CD4-positive, alpha-beta T cell treated with Interferon gamma for 1 hour (primary cell): ENCODE measurements at regions not wholly inside any gene's neighbourhood (a gene's known extent, or its start where the extent isn't known, plus 50 kb on each side); places are given as distances from the start of the nearest gene placed in this dataset.
"Not testable (repeated sequence)": the region's sequence is repeated elsewhere in the genome, so short reads cannot be mapped to it uniquely, and the experiment has no call there.

Experiments
- DNase-seq: peaks from one replicate; pipeline ENCODE4 v3.0.0-alpha.2; 2020

DNA sequence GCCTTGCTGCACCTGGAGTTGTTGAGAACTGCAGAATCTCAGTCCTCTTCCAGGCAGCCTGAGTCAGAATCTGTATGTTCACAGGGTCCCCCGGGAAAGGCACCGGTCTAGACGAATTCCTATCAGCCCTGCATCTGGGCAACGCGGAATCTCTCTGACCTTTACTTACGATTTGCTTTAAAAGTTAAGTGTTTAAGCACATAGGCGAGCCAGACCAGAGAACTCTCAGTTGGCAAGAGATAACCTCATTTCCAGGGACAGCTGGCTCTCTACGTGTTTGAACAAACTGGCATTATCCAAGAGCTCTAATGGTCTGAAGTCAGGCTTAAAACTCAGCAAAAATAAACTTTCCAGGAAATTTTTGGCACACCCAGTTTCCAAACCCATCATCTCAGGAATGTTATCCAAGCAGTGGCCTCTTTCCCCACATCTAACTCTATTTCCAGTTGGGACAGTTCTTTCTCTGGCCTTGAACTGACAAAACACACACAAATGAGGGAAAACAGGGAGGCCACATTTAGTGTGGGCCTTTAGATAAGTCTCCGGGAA lies 53.4 kb downstream of the HES1 start:
- DNase-seq = no peak

DNA sequence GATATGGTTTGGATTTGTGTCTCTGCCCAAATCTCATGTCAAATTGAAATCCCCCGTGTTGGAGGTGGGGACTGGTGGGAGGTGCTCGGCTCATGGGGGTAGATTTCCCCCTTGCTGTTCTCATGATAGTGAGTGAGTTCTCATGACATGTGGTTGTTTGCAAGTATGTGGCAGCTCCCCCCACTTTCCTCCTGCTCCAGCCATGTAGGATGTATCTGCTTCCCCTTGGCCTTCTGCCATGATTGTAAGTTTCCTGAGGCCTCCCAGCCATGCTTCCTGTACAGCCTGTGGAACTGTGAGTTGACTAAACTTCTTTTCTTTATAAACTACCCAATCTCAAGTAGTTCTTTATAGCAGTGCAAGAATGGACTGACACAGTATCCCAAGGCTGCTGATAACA lies 55.9 kb downstream of the HES1 start:
- not testable (repeated sequence) for DNase-seq

GRCh38 chr3:194194051-194194756 lies 58.3 kb downstream of the HES1 start:
- peak; percentile 13 for DNase-seq

- DNase-seq = no peak
Measured at GRCh38 chr3:194194757-194195085, 58.8 kb downstream of the HES1 start.

GRCh38 chr3:194195611-194196010 lies 59.7 kb downstream of the HES1 start:
- no peak for DNase-seq

- no peak for DNase-seq
Measured at GRCh38 chr3:194196876-194197275, 60.9 kb downstream of the HES1 start.

DNA sequence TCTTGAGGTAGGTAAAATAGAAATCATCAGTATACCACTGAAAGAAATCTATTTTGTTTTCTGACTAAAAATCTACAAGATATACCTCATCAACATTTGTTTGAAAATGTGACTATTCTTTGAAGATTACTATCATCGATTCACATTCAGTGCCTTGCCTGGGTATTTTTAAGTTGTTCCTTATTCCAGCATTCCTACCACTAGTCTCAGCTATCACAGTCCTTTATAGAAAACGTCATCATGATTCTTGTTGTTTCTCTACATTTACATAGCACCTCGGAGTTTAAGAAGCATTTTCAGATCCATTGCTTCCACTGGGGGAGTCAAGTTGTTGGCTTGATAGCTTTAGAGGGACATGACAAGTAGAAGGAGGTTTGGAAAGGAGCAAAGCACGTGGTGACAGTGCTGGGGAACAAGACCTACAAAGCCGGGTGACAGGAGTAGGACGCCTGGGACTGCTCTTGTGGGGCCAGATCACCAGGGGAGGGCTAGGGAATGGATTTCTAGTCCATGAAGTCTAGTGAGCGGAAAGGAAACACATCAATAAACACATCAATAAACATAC lies 61.5 kb downstream of the HES1 start:
- no peak for DNase-seq

- DNase-seq = no peak
Measured at GRCh38 chr3:194197981-194198695, 62.2 kb downstream of the HES1 start.

- DNase-seq = no peak
Measured at GRCh38 chr3:194198938-194199337, 63.0 kb downstream of the HES1 start.

DNA sequence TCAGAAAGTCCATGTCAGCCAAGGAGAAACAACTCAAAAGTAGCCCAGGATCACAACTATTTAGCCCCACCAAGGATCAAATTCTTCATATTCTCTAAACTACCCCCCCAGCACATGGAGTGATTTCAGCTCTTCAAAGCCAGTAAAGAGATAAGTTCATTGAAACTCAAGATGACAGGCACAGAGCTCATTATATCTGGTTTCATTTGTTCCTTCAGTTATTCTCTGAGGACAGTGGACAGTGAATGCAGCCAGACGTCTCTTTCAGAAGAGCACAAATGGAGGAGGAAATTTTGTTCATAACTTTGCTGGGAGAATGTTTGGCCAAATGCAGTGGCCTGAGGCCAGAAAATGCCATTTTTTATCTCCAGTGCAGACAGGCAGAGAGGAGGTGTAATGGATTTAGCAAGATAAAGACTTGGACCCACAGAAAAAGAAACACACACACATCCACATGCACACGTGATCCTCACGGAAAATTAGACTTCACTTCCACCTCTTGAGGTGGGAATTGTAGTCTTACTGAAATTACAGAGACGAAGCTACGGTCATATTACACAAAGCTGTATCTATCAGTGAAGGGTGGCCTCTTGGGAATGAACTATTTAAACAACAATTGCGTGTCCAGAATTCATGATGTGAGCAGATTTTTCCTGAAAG lies 64.6 kb downstream of the HES1 start:
- DNase-seq = no peak

- no peak for DNase-seq
Measured at GRCh38 chr3:194201953-194202666, 66.2 kb downstream of the HES1 start.

DNA sequence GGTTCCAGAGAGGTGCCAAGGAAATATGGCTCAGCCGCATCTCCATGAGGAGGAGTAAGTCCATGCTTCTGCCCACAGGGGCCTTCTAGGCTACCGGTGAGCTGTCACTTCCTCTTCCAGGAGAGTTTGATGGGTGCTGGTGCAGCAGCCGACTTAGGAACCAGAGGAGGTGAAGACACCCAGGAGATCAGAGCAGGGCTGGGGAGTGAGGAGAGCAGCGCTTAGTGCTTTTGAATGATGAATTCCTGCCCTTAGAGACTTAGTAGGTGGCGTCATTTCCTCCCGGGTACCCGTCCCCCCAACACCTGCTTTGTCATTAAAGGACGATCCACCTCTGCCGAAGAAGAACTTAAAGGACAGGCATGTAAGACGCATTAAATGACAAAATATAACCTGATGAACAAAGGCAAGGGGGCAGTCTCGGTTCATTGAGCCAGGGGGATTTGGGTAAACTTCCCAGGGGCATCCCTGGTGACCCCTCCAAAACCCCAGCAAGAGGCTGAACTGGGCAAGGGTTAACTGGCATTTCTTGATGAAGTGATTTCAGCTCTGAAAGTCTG lies 67.6 kb downstream of the HES1 start:
- DNase-seq = peak; percentile 11

GRCh38 chr3:194204042-194204987 lies 68.4 kb downstream of the HES1 start:
- no peak for DNase-seq

GRCh38 chr3:194205675-194206133 lies 69.8 kb downstream of the HES1 start:
- DNase-seq = peak; percentile 6

GRCh38 chr3:194206320-194206719 lies 70.4 kb downstream of the HES1 start:
- no peak for DNase-seq

GRCh38 chr3:194208709-194209108 lies 72.8 kb downstream of the HES1 start:
- DNase-seq = no peak

- no peak for DNase-seq
Measured at GRCh38 chr3:194212161-194212844, 76.4 kb downstream of the HES1 start.

- no peak for DNase-seq
Measured at GRCh38 chr3:194212845-194213331, 76.9 kb downstream of the HES1 start.

GRCh38 chr3:194215392-194215791 lies 79.4 kb downstream of the HES1 start:
- DNase-seq = no peak
